ENCODE measurements at regions not wholly inside any gene's neighbourhood (a gene's known extent, or its start where the extent isn't known, plus 50 kb on each side); places are given as distances from the start of the nearest gene placed in this dataset.

DNA sequence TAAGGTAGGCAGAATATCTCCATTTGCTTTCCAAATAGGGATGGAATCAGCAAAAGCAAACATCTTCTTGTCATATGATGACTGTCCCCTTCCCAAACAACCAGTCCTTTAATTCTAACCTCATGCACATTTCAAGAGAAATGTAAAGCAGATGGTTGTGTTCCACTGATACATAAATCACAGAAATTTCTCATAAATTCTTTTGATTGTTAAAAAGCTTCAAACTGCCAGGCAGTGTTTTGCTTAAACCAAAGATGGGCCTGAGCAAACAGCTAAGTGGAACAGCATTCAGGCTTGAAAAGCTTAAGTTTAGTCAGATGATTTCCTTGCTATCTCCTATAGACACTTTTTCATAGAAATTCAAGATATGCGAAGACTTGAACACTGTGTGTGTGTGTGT is 74.3 kb upstream of the SOX2 start:
- TF ChIP-seq, protein P1, sequence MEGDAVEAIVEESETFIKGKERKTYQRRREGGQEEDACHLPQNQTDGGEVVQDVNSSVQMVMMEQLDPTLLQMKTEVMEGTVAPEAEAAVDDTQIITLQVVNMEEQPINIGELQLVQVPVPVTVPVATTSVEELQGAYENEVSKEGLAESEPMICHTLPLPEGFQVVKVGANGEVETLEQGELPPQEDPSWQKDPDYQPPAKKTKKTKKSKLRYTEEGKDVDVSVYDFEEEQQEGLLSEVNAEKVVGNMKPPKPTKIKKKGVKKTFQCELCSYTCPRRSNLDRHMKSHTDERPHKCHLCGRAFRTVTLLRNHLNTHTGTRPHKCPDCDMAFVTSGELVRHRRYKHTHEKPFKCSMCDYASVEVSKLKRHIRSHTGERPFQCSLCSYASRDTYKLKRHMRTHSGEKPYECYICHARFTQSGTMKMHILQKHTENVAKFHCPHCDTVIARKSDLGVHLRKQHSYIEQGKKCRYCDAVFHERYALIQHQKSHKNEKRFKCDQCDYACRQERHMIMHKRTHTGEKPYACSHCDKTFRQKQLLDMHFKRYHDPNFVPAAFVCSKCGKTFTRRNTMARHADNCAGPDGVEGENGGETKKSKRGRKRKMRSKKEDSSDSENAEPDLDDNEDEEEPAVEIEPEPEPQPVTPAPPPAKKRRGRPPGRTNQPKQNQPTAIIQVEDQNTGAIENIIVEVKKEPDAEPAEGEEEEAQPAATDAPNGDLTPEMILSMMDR (IDR thresholded peaks at IDR 0.05), result no peak
- TF ChIP-seq POLR2A (IDR thresholded peaks at IDR 0.05), result no peak
- TF ChIP-seq EP300 (IDR thresholded peaks at IDR 0.05), result no peak

Data from tibial nerve (tissue), 4 donors.